ENCODE measurements at regions not wholly inside any gene's neighbourhood (a gene's known extent, or its start where the extent isn't known, plus 50 kb on each side); places are given as distances from the start of the nearest gene placed in this dataset.

- ChIA-PET POLR2A (no interaction called here), CTCF (no interaction called here)
- intact Hi-C loops (cut with micrococcal nuclease) = no loop called here
- Mint-ChIP-seq H3K9me3 (no peaks in the 10 kb centered on the region), H3K4me1 (ENCODE audit: low read depth) (no peaks in the 10 kb centered on the region), H3K4me3 (no peak overlapping the region), H3K36me3 (ENCODE audit: low read depth) (no peaks in the 10 kb centered on the region), H3K27me3 (no peaks in the 10 kb centered on the region), H3K27ac (no peak overlapping the region)
- TF ChIP-seq CTCF (IDR thresholded peaks at IDR 0.05) = no peak
- ATAC-seq (no peak), DNase-seq (no peak)
These were observed 356.2 kb upstream of the RARB start for GRCh38 chr3:25071846-25072245.

- DNase-seq (no peak), ATAC-seq (no peak)
- intact Hi-C loops (cut with micrococcal nuclease) = no loop called here
- Mint-ChIP-seq H3K27ac (no peak overlapping the region), H3K4me1 (ENCODE audit: low read depth) (no peaks in the 10 kb centered on the region), H3K9me3 (no peaks in the 10 kb centered on the region), H3K36me3 (ENCODE audit: low read depth) (no peaks in the 10 kb centered on the region), H3K4me3 (no peak overlapping the region), H3K27me3 (no peaks in the 10 kb centered on the region)
- ChIA-PET POLR2A (interaction anchor here (0.9 kb wide), 1 partner anchor 1152 kb away, joined by 3 read pairs; no protein-coding TSS in a partner anchor), CTCF (no interaction called here)
- TF ChIP-seq CTCF (IDR thresholded peaks at IDR 0.05) = no peak
These were observed 354.6 kb upstream of the RARB start for GRCh38 chr3:25073423-25073822.

- ATAC-seq = no peak
- H3K4me1 Mint-ChIP-seq (ENCODE audit: low read depth) = no peaks in the 10 kb centered on the region
- POLR2A ChIA-PET = interaction anchor here (0.9 kb wide), 1 partner anchor 1151 kb away, joined by 3 read pairs; no protein-coding TSS in a partner anchor
These were observed 353.9 kb upstream of the RARB start for GRCh38 chr3:25074149-25074548.

GRCh38 chr3:25080461-25080860, 347.6 kb upstream of the RARB start:
- no peak for TF ChIP-seq CTCF (IDR thresholded peaks at IDR 0.05)
- CTCF ChIA-PET = no interaction called here
- Mint-ChIP-seq H3K4me3 (no peak overlapping the region), H3K36me3 (ENCODE audit: low read depth) (no peaks in the 10 kb centered on the region), H3K9me3 (peaks cover 3% of the 10 kb centered on the region), H3K27me3 (no peaks in the 10 kb centered on the region), H3K4me1 (ENCODE audit: low read depth) (no peaks in the 10 kb centered on the region), H3K27ac (no peak overlapping the region)
- POLR2A ChIA-PET = no interaction called here
- intact Hi-C loops (cut with micrococcal nuclease) = no loop called here
- no peak for ATAC-seq
- DNase-seq = no peak

More at GRCh38 chr3:25074149-25074548, 353.9 kb upstream of the RARB start:
- H3K4me3 Mint-ChIP-seq = no peak overlapping the region
- no peaks in the 10 kb centered on the region for H3K36me3 Mint-ChIP-seq (ENCODE audit: low read depth)
- H3K27ac Mint-ChIP-seq = no peak overlapping the region
- DNase-seq = no peak
- intact Hi-C loops (cut with micrococcal nuclease) = no loop called here
- H3K27me3 Mint-ChIP-seq = no peaks in the 10 kb centered on the region
- no peak for TF ChIP-seq CTCF (IDR thresholded peaks at IDR 0.05)
- no peaks in the 10 kb centered on the region for H3K9me3 Mint-ChIP-seq
- CTCF ChIA-PET = no interaction called here

- Mint-ChIP-seq H3K4me3 (no peak overlapping the region), H3K36me3 (ENCODE audit: low read depth) (no peaks in the 10 kb centered on the region), H3K4me1 (ENCODE audit: low read depth) (no peaks in the 10 kb centered on the region), H3K9me3 (peaks cover 3% of the 10 kb centered on the region), H3K27ac (no peak overlapping the region), H3K27me3 (no peaks in the 10 kb centered on the region)
- ChIA-PET POLR2A (no interaction called here), CTCF (no interaction called here)
- intact Hi-C loops (cut with micrococcal nuclease) = no loop called here
- ATAC-seq = no peak
- DNase-seq = no peak
- no peak for TF ChIP-seq CTCF (IDR thresholded peaks at IDR 0.05)
These were observed 344.0 kb upstream of the RARB start for GRCh38 chr3:25084016-25084415.

Data from activated CD8-positive, alpha-beta T cell treated with anti-CD3 and anti-CD28 coated beads for 36 hours (primary cell).